CD8-positive, alpha-beta memory T cell (primary cell): ENCODE measurements at regions not wholly inside any gene's neighbourhood (a gene's known extent, or its start where the extent isn't known, plus 50 kb on each side); places are given as distances from the start of the nearest gene placed in this dataset.
"Not testable (repeated sequence)": the region's sequence is repeated elsewhere in the genome, so short reads cannot be mapped to it uniquely, and the experiment has no call there.

Experiments
- CTCF ChIA-PET: fragments of 350-600 bp; sonication (Branson Sonifier 250); formaldehyde crosslinking; loops from one replicate; lab custom pipeline; 2021; ENCODE audit warnings: antibody characterized with exemption; lab: Charles Lee
- POLR2A ChIA-PET: fragments of 350-600 bp; sonication (Branson Sonifier 250); formaldehyde crosslinking; loops from one replicate; lab custom pipeline; 2021; ENCODE audit warnings: antibody characterized with exemption; lab: Charles Lee
- DNase-seq, 5 donors: peaks; one replicate each; pipeline versions ENCODE4 v3.0.0 to v3.0.0-alpha.2; 2020 to 2022; ENCODE audit warnings: mixed read lengths in 1 of 5
- H3K27ac ChIP-seq: one replicate; pipeline ENCODE4 v1.7.0; 2013; ENCODE audit warnings: low read depth, mild to moderate bottlenecking, low read length, moderate library complexity
- H3K27me3 ChIP-seq: 2 replicates; pipeline ENCODE4 v1.7.0; 2013; ENCODE audit warnings: low read length, mild to moderate bottlenecking; ENCODE audit not compliant: insufficient read depth, poor library complexity, severe bottlenecking
- H3K36me3 ChIP-seq: 2 replicates; pipeline ENCODE4 v1.7.0; 2013; ENCODE audit warnings: mild to moderate bottlenecking, low read length, moderate library complexity; ENCODE audit not compliant: insufficient read depth
- H3K4me1 ChIP-seq: 2 replicates; pipeline ENCODE4 v1.7.0; 2013; ENCODE audit warnings: mild to moderate bottlenecking, low read length, moderate library complexity; ENCODE audit not compliant: insufficient read depth
- H3K4me3 ChIP-seq: 2 replicates; pipeline ENCODE4 v1.7.0; 2013; ENCODE audit warnings: mild to moderate bottlenecking, low read length
- H3K9me3 ChIP-seq: 2 replicates; pipeline ENCODE4 v1.7.0; 2013; ENCODE audit warnings: mild to moderate bottlenecking, low read length
- H3K27ac Mint-ChIP-seq, 8 donors: one replicate each; pipeline ENCODE4 v1.8.0; 2020 to 2021; ENCODE audit warnings: mixed read lengths in 8 of 8, mild to moderate bottlenecking in 6 of 8, inconsistent platforms in 3 of 8, moderate library complexity in 3 of 8
- H3K27me3 Mint-ChIP-seq, 2 donors: one replicate each; pipeline ENCODE4 v1.8.0; 2020 to 2021; ENCODE audit warnings: mixed read lengths in 2 of 2, mild to moderate bottlenecking in 1 of 2, moderate library complexity in 1 of 2
- H3K36me3 Mint-ChIP-seq, 3 donors: one replicate each; pipeline ENCODE4 v1.8.0; 2020 to 2021; ENCODE audit warnings: mixed read lengths in 3 of 3, inconsistent platforms in 1 of 3, mild to moderate bottlenecking in 1 of 3
- H3K4me1 Mint-ChIP-seq, 3 donors: one replicate each; pipeline ENCODE4 v1.8.0; 2020 to 2021; ENCODE audit warnings: mixed read lengths in 3 of 3, inconsistent platforms in 1 of 3, mild to moderate bottlenecking in 1 of 3
- H3K4me3 Mint-ChIP-seq, 7 donors: one replicate each; pipeline ENCODE4 v1.8.0; 2020 to 2021; ENCODE audit warnings: mixed read lengths in 7 of 7, mild to moderate bottlenecking in 6 of 7, moderate library complexity in 4 of 7, inconsistent platforms in 2 of 7
- H3K9me3 Mint-ChIP-seq, 5 donors: one replicate each; pipeline ENCODE4 v1.8.0; 2020 to 2022; ENCODE audit warnings: mixed read lengths in 5 of 5, mild to moderate bottlenecking in 3 of 5, moderate library complexity in 2 of 5, inconsistent platforms in 1 of 5

- H3K4me3 Mint-ChIP-seq = no peak overlapping the region
- H3K27me3 Mint-ChIP-seq = no peaks in the 10 kb centered on the region
- ChIA-PET CTCF (interaction anchor here (1.7 kb wide), 1 partner anchor 157 kb away, joined by 4 read pairs; no protein-coding TSS in a partner anchor), POLR2A (no interaction called here)
- H3K4me3 ChIP-seq = no peak overlapping the region
- H3K27ac Mint-ChIP-seq = peak overlapping the region in 5 of 8 donors; percentile 15 to 79 (median 35)
- no peak overlapping the region for H3K27ac ChIP-seq
- H3K9me3 ChIP-seq = no peaks in the 10 kb centered on the region
- H3K36me3 Mint-ChIP-seq = no peaks in the 10 kb centered on the region
- no peak for DNase-seq
- peaks cover 54 to 70% (median 69%) of the 10 kb centered on the region in 3 donors for H3K4me1 Mint-ChIP-seq
- H3K36me3 ChIP-seq = no peaks in the 10 kb centered on the region
- no peaks in the 10 kb centered on the region for H3K9me3 Mint-ChIP-seq
- H3K4me1 ChIP-seq = peaks cover 64% of the 10 kb centered on the region
- no peaks in the 10 kb centered on the region for H3K27me3 ChIP-seq
These were observed 105.5 kb upstream of the S1PR1 start for GRCh38 chr1:101131239-101131843.

GRCh38 chr1:101130673-101131072 is 105.1 kb upstream of the DPH5 start:
- CTCF ChIA-PET = interaction anchor here (0.6 to 1.7 kb wide), 2 partner anchors 112 to 158 kb away, joined by 3 to 4 read pairs; no protein-coding TSS in a partner anchor

GRCh38 chr1:101128846-101129245 is 103.3 kb upstream of the DPH5 start:
- peaks cover 45 to 64% (median 63%) of the 10 kb centered on the region in 3 donors for H3K4me1 Mint-ChIP-seq
- peak overlapping the region; percentile 82 to 97 (median 90) for H3K27ac Mint-ChIP-seq
- H3K27me3 Mint-ChIP-seq = no peaks in the 10 kb centered on the region
- Histone ChIP-seq H3K27me3 (no peaks in the 10 kb centered on the region), H3K36me3 (no peaks in the 10 kb centered on the region), H3K4me1 (peaks cover 51% of the 10 kb centered on the region), H3K9me3 (no peaks in the 10 kb centered on the region), H3K27ac (peak overlapping the region; percentile 26), H3K4me3 (peak overlapping the region; percentile 26)
- H3K9me3 Mint-ChIP-seq = no peaks in the 10 kb centered on the region
- DNase-seq = peak in 2 of 5 donors; percentile 35 to 38
- ChIA-PET POLR2A (interaction anchor here (1.6 kb wide), 1 partner anchor 16 kb away, joined by 5 read pairs; no protein-coding TSS in a partner anchor), CTCF (interaction anchor here (0.9 to 1.4 kb wide), 5 partner anchors 7 to 180 kb away, joined by 3 to 7 read pairs (median 4); no protein-coding TSS in a partner anchor)
- no peaks in the 10 kb centered on the region for H3K36me3 Mint-ChIP-seq
- peak overlapping the region in 6 of 7 donors; percentile 8 to 82 (median 64) for H3K4me3 Mint-ChIP-seq

More at GRCh38 chr1:101130673-101131072, 105.1 kb upstream of the DPH5 start:
- no peak overlapping the region for H3K4me3 ChIP-seq
- H3K4me1 ChIP-seq = peaks cover 57% of the 10 kb centered on the region
- DNase-seq = no peak
- no peaks in the 10 kb centered on the region for H3K9me3 ChIP-seq
- H3K36me3 ChIP-seq = no peaks in the 10 kb centered on the region
- Mint-ChIP-seq H3K27ac (peak overlapping the region in 6 of 8 donors; percentile 1 to 79 (median 37)), H3K9me3 (no peaks in the 10 kb centered on the region), H3K4me3 (no peak overlapping the region), H3K4me1 (peaks cover 50 to 63% (median 62%) of the 10 kb centered on the region in 3 donors), H3K36me3 (no peaks in the 10 kb centered on the region), H3K27me3 (no peaks in the 10 kb centered on the region)
- H3K27ac ChIP-seq = no peak overlapping the region
- POLR2A ChIA-PET = no interaction called here
- H3K27me3 ChIP-seq = no peaks in the 10 kb centered on the region

- Mint-ChIP-seq H3K27me3 (no peaks in the 10 kb centered on the region), H3K36me3 (no peaks in the 10 kb centered on the region), H3K27ac (peak overlapping the region; percentile 82 to 97 (median 90)), H3K4me1 (peaks cover 49 to 67% (median 67%) of the 10 kb centered on the region in 3 donors), H3K9me3 (no peaks in the 10 kb centered on the region), H3K4me3 (peak overlapping the region; percentile 15 to 82 (median 68))
- Histone ChIP-seq H3K4me1 (peaks cover 53% of the 10 kb centered on the region), H3K4me3 (peak overlapping the region; percentile 17), H3K36me3 (no peaks in the 10 kb centered on the region), H3K27me3 (no peaks in the 10 kb centered on the region), H3K9me3 (no peaks in the 10 kb centered on the region), H3K27ac (peak overlapping the region; percentile 26)
- DNase-seq = peak in 2 of 5 donors; percentile 24 to 72
- POLR2A ChIA-PET = interaction anchor here (1.6 kb wide), 1 partner anchor 16 kb away, joined by 5 read pairs; no protein-coding TSS in a partner anchor
- CTCF ChIA-PET = interaction anchor here (0.9 to 1.3 kb wide), 4 partner anchors 8 to 181 kb away, joined by 3 to 6 read pairs (median 4); no protein-coding TSS in a partner anchor
These were observed 102.7 kb upstream of the DPH5 start for GRCh38 chr1:101128211-101128727.

- no peak for DNase-seq
- Histone ChIP-seq H3K9me3 (no peaks in the 10 kb centered on the region), H3K36me3 (no peaks in the 10 kb centered on the region), H3K27me3 (no peaks in the 10 kb centered on the region), H3K4me1 (peaks cover 65% of the 10 kb centered on the region), H3K27ac (no peak overlapping the region), H3K4me3 (no peak overlapping the region)
- H3K4me1 Mint-ChIP-seq = peaks cover 52 to 74% (median 70%) of the 10 kb centered on the region in 3 donors
- no peaks in the 10 kb centered on the region for H3K27me3 Mint-ChIP-seq
- CTCF ChIA-PET = interaction anchor here (1.1 kb wide), 1 partner anchor 114 kb away, joined by 3 read pairs; no protein-coding TSS in a partner anchor
- no peak overlapping the region for H3K4me3 Mint-ChIP-seq
- H3K9me3 Mint-ChIP-seq = no peaks in the 10 kb centered on the region
- POLR2A ChIA-PET = no interaction called here
- no peaks in the 10 kb centered on the region for H3K36me3 Mint-ChIP-seq
- H3K27ac Mint-ChIP-seq = peak overlapping the region in 2 of 8 donors; percentile 22 to 52
These were observed 98.8 kb upstream of the DPH5 start for GRCh38 chr1:101124405-101124804.

GRCh38 chr1:101123904-101124303 is 98.3 kb upstream of the DPH5 start:
- CTCF ChIA-PET, H3K36me3 ChIP-seq, H3K27ac ChIP-seq, H3K27me3 ChIP-seq, H3K9me3 ChIP-seq, H3K27me3 Mint-ChIP-seq, H3K9me3 Mint-ChIP-seq, H3K4me3 ChIP-seq, H3K36me3 Mint-ChIP-seq, H3K4me3 Mint-ChIP-seq, DNase-seq, POLR2A ChIA-PET: not testable (repeated sequence)
- H3K27ac Mint-ChIP-seq = peak overlapping the region in 2 of 8 donors; percentile 23 to 66
- H3K4me1 ChIP-seq = peaks cover 60% of the 10 kb centered on the region
- peaks cover 50 to 71% (median 66%) of the 10 kb centered on the region in 3 donors for H3K4me1 Mint-ChIP-seq

GRCh38 chr1:101122452-101123166 is 97.0 kb upstream of the DPH5 start:
- no peaks in the 10 kb centered on the region for H3K9me3 Mint-ChIP-seq
- H3K27me3 ChIP-seq = no peaks in the 10 kb centered on the region
- ChIA-PET POLR2A (interaction anchor here (0.6 kb wide), 2 partner anchors 113 to 171 kb away, joined by 3 to 4 read pairs; no protein-coding TSS in a partner anchor), CTCF (interaction anchor here (1.2 to 1.6 kb wide), 2 partner anchors 15 to 117 kb away, joined by 3 to 7 read pairs; no protein-coding TSS in a partner anchor)
- H3K27ac ChIP-seq = no peak overlapping the region
- no peaks in the 10 kb centered on the region for H3K36me3 ChIP-seq
- peak in 2 of 5 donors; percentile 28 to 31 for DNase-seq
- peak overlapping the region in 6 of 7 donors; percentile 6 to 64 (median 40) for H3K4me3 Mint-ChIP-seq
- H3K36me3 Mint-ChIP-seq = no peaks in the 10 kb centered on the region
- no peaks in the 10 kb centered on the region for H3K27me3 Mint-ChIP-seq
- H3K27ac Mint-ChIP-seq = peak overlapping the region in 7 of 8 donors; percentile 12 to 83 (median 59)
- no peaks in the 10 kb centered on the region for H3K9me3 ChIP-seq
- H3K4me1 Mint-ChIP-seq = peaks cover 38 to 58% (median 53%) of the 10 kb centered on the region in 3 donors
- no peak overlapping the region for H3K4me3 ChIP-seq
- H3K4me1 ChIP-seq = peaks cover 47% of the 10 kb centered on the region
